ENCODE measurements at regions not wholly inside any gene's neighbourhood (a gene's known extent, or its start where the extent isn't known, plus 50 kb on each side); places are given as distances from the start of the nearest gene placed in this dataset.

- no peak for TF ChIP-seq RAD21 (IDR thresholded peaks at IDR 0.05)
- TF ChIP-seq CTCF (IDR thresholded peaks at IDR 0.05; ENCODE audit: low read depth, low read length, missing input control): no peak
- TF ChIP-seq TAF1 (conservative IDR thresholded peaks at IDR 0.05): no peak
- no peak for TF ChIP-seq MAX (IDR thresholded peaks at IDR 0.05)
- no peak for TF ChIP-seq GABPA (IDR thresholded peaks at IDR 0.05 in 1 of 2, conservative IDR thresholded peaks at IDR 0.05 in 1 of 2)
- TF ChIP-seq JUND (IDR thresholded peaks at IDR 0.05): no peak
- no peak for TF ChIP-seq EGR1 (IDR thresholded peaks at IDR 0.05; ENCODE audit: low read depth in 2 of 2)
- no peak for TF ChIP-seq ZBTB33 (IDR thresholded peaks at IDR 0.05)
- no peak for TF ChIP-seq NR2F2 (IDR thresholded peaks at IDR 0.05)
- TF ChIP-seq FOXA1 (IDR thresholded peaks at IDR 0.05): no peak
- no peak for TF ChIP-seq REST (IDR thresholded peaks at IDR 0.05)
These were observed 447.7 kb upstream of the DPPA4 start for GRCh38 chr3:109784852-109785631.
